ENCODE measurements at regions not wholly inside any gene's neighbourhood (a gene's known extent, or its start where the extent isn't known, plus 50 kb on each side); places are given as distances from the start of the nearest gene placed in this dataset.

DNA sequence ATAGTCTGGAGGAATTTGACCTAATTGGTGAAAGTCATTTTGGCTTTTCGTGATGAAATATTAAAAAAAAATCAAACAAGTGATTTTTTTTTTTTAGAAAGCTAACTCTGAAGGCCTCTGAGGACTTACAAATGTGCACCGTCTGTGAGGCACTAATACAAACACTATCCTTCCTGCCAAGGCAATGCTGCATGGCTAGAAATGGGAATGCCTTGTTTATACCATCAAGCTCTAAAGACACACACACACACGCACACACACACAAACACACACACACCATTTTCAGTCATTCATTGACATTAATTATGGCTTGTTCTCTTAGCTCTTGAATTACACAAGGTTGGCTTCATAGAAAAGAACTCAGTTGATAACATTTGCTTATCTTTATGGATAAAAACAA, 1242.0 kb upstream of the ACVR2A start:
- Histone ChIP-seq H4K20me1 (no peaks in the 10 kb centered on the region), H3K36me3 (no peaks in the 10 kb centered on the region), H3K4me2 (no peak overlapping the region), H3K4me1 (no peaks in the 10 kb centered on the region), H3K9me3 (replicated peaks in 1 of 11) (no peaks in the 10 kb centered on the region), H3K9ac (no peak overlapping the region), H3K4me3 (no peak overlapping the region), H3K27ac (no peak overlapping the region), H3K27me3 (no peaks in the 10 kb centered on the region)
- no peak for TF ChIP-seq Cebpa-rat (IDR thresholded peaks at IDR 0.05)

DNA sequence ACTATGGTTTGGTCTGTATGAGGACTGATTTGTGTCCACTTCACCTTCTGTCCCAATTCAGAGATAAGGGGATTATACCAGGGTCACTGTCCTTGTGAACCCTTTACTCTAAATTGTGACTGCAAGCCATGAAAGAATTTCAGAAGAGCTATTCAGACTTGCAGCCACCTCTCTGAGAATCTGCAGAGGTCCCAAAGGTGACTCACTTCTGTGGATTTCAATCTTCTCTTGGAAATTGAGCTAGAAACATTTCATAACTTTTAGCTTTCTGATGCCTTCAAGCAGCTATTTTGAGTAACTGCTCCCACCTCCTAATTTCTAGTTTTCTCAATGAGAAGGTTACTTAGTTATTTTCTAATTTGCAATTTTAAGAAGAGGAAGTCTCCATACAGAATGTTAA, 1242.4 kb upstream of the ACVR2A start:
- Histone ChIP-seq H3K4me1 (no peaks in the 10 kb centered on the region), H3K36me3 (no peaks in the 10 kb centered on the region), H3K27me3 (no peaks in the 10 kb centered on the region), H3K27ac (no peak overlapping the region), H3K9me3 (replicated peaks in 1 of 11) (no peaks in the 10 kb centered on the region), H3K4me2 (no peak overlapping the region), H4K20me1 (no peaks in the 10 kb centered on the region), H3K9ac (no peak overlapping the region), H3K4me3 (no peak overlapping the region)
- no peak for TF ChIP-seq Cebpa-rat (IDR thresholded peaks at IDR 0.05)

DNA sequence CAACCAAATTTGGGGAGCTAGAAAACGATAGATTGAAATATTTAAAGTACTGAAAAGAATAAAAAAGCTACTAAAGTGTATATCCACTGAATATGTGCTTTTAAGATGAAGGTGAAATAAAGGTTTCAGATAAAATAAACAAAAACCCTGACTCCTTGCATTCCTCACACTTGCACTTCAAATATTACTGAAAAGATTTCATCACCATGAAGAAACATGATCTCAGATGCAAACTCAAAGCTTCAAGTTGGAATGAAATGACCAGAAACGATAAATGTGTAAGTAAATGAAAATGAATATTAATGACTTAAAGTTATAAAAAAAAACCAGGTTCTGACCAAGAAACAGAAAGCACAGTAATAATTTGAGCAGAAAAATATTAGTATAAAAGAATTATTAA, 1246.0 kb upstream of the ACVR2A start:
- Histone ChIP-seq H3K9me3 (replicated peaks in 1 of 11) (no peaks in the 10 kb centered on the region), H3K4me1 (no peaks in the 10 kb centered on the region), H3K4me2 (no peak overlapping the region), H3K27me3 (no peaks in the 10 kb centered on the region), H3K36me3 (no peaks in the 10 kb centered on the region), H3K4me3 (no peak overlapping the region), H3K9ac (no peak overlapping the region), H3K27ac (no peak overlapping the region), H4K20me1 (no peaks in the 10 kb centered on the region)
- no peak for TF ChIP-seq Cebpa-rat (IDR thresholded peaks at IDR 0.05)

DNA sequence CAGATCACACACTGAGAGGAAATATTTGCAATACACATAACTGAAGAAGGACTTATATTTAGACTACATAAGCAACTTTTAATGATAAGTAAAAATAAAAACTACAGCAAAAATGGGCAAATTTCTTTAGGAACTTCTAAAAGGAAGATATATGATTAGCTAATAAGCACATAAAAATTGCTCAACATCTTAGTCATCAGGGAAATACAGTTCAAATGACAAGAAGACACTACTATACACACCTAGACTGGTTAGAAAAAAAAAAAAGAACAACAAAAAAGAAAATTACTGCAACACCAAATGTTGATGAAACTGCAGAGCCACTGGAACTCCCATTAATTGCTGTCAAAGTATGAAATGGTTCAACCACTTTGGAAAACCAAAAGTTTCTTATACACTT, 1247.5 kb upstream of the ACVR2A start:
- H3K36me3 ChIP-seq: no peaks in the 10 kb centered on the region
- H4K20me1 ChIP-seq: no peaks in the 10 kb centered on the region
- H3K9me3 ChIP-seq (replicated peaks in 1 of 11): no peaks in the 10 kb centered on the region
- no peak overlapping the region for H3K9ac ChIP-seq
- H3K4me2 ChIP-seq: no peak overlapping the region
- H3K27me3 ChIP-seq: no peaks in the 10 kb centered on the region
- no peak overlapping the region for H3K4me3 ChIP-seq
- no peak overlapping the region for H3K27ac ChIP-seq
- no peaks in the 10 kb centered on the region for H3K4me1 ChIP-seq
- TF ChIP-seq Cebpa-rat (IDR thresholded peaks at IDR 0.05): no peak

DNA sequence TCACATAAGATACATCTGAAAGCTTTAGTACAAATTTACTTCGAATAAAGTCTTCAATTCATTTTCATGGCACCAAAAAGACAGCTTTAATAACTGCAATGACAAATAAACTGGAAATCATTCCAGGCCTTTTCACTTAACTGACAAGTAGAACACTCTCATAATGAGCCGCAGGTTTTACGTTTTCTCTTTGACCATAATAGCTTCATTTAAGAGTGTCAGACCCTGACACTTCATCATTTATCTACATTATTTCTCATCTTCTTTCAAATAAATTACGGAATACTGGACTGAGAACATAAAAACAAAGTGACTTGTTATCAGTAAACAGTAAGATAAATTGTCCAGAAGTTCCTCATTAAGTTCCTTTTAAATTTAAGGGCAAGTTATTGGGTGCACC, 1252.9 kb upstream of the ACVR2A start:
- H3K27me3 ChIP-seq: no peaks in the 10 kb centered on the region
- H3K27ac ChIP-seq: no peak overlapping the region

DNA sequence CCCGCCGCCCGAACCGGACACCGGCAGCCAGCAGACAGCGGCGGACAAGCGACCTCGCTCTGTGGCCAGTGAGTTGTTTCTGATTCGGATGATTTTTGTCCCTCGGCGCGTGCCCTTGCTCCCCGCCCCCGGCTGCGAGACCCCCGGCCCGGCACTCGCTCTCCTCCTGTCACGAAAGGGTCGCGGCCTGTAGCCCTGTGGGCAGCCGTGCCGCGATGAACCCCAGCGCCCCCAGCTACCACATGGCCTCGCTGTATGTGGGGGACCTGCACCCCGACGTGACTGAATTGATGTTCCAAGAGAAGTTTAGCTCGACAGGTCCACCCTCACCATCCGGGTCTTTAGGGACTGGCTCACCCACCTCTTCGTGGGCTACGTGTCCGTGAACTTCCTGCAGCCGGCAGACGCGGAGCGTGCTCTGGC, 1257.5 kb upstream of the ACVR2A start:
- Histone ChIP-seq H4K20me1 (no peaks in the 10 kb centered on the region), H3K4me1 (no peaks in the 10 kb centered on the region), H3K9me3 (replicated peaks in 1 of 11) (peaks cover 0 to 7% (median 6%) of the 10 kb centered on the region in 11 experiments; a peak in 5 of 22 replicates), H3K9ac (no peak overlapping the region), H3K4me2 (no peak overlapping the region), H3K36me3 (no peaks in the 10 kb centered on the region), H3K4me3 (no peak overlapping the region), H3K27me3 (no peaks in the 10 kb centered on the region), H3K27ac (no peak overlapping the region)
- no peak for TF ChIP-seq Cebpa-rat (IDR thresholded peaks at IDR 0.05)

More for the DNA sequence above, 1252.9 kb upstream of the ACVR2A start:
- no peak for TF ChIP-seq Cebpa-rat (IDR thresholded peaks at IDR 0.05)
- Histone ChIP-seq H3K4me1 (no peaks in the 10 kb centered on the region), H3K9me3 (replicated peaks in 1 of 11) (peaks cover 0 to 7% (median 6%) of the 10 kb centered on the region in 11 experiments; a peak in 5 of 22 replicates), H3K4me2 (no peak overlapping the region), H4K20me1 (no peaks in the 10 kb centered on the region), H3K4me3 (no peak overlapping the region), H3K9ac (no peak overlapping the region), H3K36me3 (no peaks in the 10 kb centered on the region)

DNA sequence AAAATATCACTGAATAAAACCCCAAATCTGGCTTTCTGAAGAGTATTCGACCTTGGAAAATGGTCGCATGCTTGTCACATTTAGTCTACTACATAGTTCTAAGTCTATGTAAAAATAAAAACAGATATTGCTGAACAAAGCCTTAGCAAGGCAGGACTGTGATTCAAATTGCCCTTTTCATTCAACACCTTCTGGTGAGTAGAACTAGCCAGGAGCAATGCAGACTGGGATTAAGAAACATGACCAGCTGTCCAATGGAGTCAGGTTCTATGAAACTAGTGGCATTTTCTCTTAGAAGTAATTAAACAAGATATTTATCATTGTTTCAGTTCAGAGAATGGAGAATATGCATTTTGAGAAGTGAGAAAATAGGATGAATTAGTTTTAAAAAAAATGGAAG, 1260.5 kb upstream of the ACVR2A start:
- no peaks in the 10 kb centered on the region for H3K27me3 ChIP-seq
- H3K36me3 ChIP-seq: no peaks in the 10 kb centered on the region
- no peak overlapping the region for H3K4me2 ChIP-seq
- no peak overlapping the region for H3K27ac ChIP-seq
- H3K4me3 ChIP-seq: no peak overlapping the region
- H3K4me1 ChIP-seq: no peaks in the 10 kb centered on the region
- no peaks in the 10 kb centered on the region for H4K20me1 ChIP-seq
- peaks cover 0 to 7% (median 6%) of the 10 kb centered on the region in 11 experiments; a peak in 5 of 22 replicates for H3K9me3 ChIP-seq (replicated peaks in 1 of 11)
- no peak for TF ChIP-seq Cebpa-rat (IDR thresholded peaks at IDR 0.05)
- no peak overlapping the region for H3K9ac ChIP-seq

DNA sequence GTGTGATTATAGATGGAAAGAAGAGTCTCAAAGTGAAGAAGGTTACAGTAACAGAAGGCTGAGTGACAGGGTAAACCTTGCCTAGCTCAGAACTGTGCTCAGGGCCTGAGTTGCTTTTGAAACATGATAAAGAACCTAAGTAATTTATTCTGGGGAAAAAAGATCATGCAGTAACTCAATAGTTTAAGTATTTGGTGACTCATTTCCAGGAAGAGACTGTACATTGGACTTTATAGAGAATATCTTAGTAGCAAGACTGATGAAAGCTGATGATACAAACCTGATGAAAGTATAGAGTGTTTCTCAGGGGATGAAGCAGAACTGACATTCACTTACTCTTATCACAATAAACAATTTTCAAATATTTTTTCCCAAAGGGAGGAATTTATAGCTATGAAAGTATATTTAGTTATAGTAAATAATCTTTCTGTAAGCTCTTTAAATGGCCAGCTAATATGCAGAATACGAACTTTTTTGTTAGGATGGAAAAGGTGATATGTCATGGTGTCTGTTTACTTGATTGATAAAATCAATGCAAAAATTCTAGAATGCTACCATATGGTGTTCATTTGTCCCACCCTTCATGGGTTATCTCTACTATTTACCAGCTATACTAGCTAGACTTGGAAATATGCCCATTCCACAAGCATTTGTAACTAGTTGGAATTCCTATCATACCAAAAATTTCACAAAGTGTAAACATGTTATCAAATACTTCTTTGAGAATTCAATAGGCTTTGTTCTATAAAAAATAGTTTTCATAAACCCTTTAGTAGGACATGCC, 1265.5 kb upstream of the ACVR2A start:
- Histone ChIP-seq H3K36me3 (no peaks in the 10 kb centered on the region), H3K9me3 (replicated peaks in 1 of 11) (no peaks in the 10 kb centered on the region), H3K4me1 (no peaks in the 10 kb centered on the region), H3K27ac (no peak overlapping the region), H3K9ac (no peak overlapping the region), H4K20me1 (no peaks in the 10 kb centered on the region), H3K4me3 (no peak overlapping the region), H3K27me3 (no peaks in the 10 kb centered on the region), H3K4me2 (no peak overlapping the region)
- no peak for TF ChIP-seq Cebpa-rat (IDR thresholded peaks at IDR 0.05)

DNA sequence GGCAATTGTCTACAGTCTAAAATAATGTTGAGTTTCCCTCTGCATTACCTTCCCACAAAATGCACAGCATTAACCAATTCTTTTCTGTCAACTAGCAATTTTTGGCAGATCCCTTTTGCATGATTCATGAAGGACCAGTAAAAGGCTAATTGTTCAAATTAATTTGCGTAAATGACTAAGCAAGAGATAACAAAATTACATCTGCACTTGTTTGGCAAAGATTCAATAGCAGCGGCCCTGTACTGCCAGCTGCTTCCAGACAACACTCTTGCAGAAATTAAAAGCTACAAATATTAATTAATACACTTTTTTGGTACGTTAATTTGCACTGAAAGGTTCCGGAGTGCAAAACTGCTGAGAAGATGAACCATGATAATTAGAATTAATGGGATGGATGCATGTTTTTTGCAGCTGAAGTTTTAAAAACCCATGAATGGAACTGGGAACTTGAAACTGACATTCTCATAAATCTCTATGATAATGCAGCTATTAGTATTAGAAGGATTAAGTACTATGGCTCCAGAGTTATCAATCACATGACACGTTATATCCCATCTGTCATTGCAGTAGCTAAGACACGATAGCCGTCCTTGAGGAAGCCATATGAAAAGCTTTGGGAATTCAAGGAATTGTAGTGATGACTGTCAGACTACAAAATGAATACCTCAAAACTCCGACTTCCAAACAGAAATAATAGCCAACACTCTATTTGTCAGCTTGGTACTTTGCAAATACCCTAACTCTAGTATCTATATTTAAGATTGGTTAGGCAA, 1268.3 kb upstream of the ACVR2A start:
- H3K27ac ChIP-seq: no peak overlapping the region
- no peak overlapping the region for H3K4me2 ChIP-seq
- no peak for TF ChIP-seq Cebpa-rat (IDR thresholded peaks at IDR 0.05)
- no peaks in the 10 kb centered on the region for H3K36me3 ChIP-seq
- no peaks in the 10 kb centered on the region for H3K4me1 ChIP-seq
- H3K27me3 ChIP-seq: no peaks in the 10 kb centered on the region
- no peaks in the 10 kb centered on the region for H3K9me3 ChIP-seq (replicated peaks in 1 of 11)
- H3K4me3 ChIP-seq: no peak overlapping the region
- no peaks in the 10 kb centered on the region for H4K20me1 ChIP-seq
- H3K9ac ChIP-seq: no peak overlapping the region

DNA sequence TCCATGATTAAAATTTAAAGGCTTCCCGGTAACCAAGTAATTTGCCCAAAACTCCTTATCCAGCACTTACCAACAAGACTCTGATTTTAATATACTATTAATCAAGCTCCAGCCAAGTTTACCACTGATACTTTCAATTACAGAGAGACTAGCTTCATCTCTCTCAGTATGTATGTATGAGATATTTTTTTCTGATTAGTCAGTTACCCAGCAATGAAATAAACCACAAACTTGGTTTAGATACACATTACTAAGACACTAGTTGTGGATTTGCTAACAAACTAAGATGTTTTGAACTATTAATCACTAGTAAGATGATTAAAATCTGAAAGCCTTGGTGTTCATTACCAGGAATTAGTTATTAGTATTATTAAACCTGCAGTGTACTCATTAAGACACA, 1272.2 kb upstream of the ACVR2A start:
- no peak overlapping the region for H3K4me2 ChIP-seq
- no peaks in the 10 kb centered on the region for H3K9me3 ChIP-seq (replicated peaks in 1 of 11)
- H3K9ac ChIP-seq: no peak overlapping the region
- H3K4me1 ChIP-seq: no peaks in the 10 kb centered on the region
- no peak for TF ChIP-seq Cebpa-rat (IDR thresholded peaks at IDR 0.05)
- H4K20me1 ChIP-seq: no peaks in the 10 kb centered on the region
- H3K27ac ChIP-seq: no peak overlapping the region
- no peak overlapping the region for H3K4me3 ChIP-seq
- H3K27me3 ChIP-seq: no peaks in the 10 kb centered on the region
- H3K36me3 ChIP-seq: no peaks in the 10 kb centered on the region
